Left cardiac atrium (tissue), 4 donors: ENCODE measurements at regions not wholly inside any gene's neighbourhood (a gene's known extent, or its start where the extent isn't known, plus 50 kb on each side); places are given as distances from the start of the nearest gene placed in this dataset.

Experiments used
- ATAC-seq, 2 donors: fragments of 200-7000 bp; cut with Tn5 transposase; one replicate each; pipeline ENCODE4 v1.9.1; 2020; ENCODE audit warnings: mild to moderate bottlenecking in 2 of 2, moderate library complexity in 2 of 2
- DNase-seq: peaks from one replicate; pipeline ENCODE4 v3.0.0-alpha.2; 2020
- intact Hi-C, 2 donors: fragments of 100-400 bp; cut with DNase I; formaldehyde crosslinking; loops; one replicate each; pipeline versions ENCODE4 v1.14.1 to v1.15.1; 2022 to 2023
- donor health status: DM: no; HTN: yes; CAD: no.
- donor health status: DM: no; HTN: yes; CAD: no; lungs with severe emphysema.
- donor health status: DM: yes; HTN: yes; CAD: no.
- donor health status: Dilated cardiomyopathy.

DNA sequence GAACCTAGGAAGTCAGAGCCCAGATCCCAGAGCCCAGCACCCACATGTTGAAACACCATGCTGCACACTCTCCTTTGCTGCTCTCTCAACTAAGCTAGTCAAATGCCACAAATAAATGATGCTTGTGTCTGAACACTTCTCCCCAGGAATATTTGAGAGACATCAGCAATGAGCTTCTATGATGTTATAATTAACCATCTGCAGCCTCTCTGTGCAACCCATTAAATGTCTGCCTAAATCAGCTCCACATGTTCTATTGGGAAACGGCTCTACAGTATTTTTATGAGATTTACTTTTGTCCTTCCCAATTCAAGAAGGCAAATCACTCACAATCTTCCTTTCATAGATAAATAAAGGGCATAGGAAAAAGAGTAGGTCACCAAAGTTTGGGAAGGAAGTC lies 266.8 kb upstream of the PARD3B start:
- intact Hi-C loops, result no loop called here
- ATAC-seq (no peak), DNase-seq (no peak)

- ATAC-seq (no peak), DNase-seq (no peak)
- intact Hi-C loops, result no loop called here
These were observed 265.5 kb upstream of the PARD3B start for GRCh38 chr2:204279819-204280218.

DNA sequence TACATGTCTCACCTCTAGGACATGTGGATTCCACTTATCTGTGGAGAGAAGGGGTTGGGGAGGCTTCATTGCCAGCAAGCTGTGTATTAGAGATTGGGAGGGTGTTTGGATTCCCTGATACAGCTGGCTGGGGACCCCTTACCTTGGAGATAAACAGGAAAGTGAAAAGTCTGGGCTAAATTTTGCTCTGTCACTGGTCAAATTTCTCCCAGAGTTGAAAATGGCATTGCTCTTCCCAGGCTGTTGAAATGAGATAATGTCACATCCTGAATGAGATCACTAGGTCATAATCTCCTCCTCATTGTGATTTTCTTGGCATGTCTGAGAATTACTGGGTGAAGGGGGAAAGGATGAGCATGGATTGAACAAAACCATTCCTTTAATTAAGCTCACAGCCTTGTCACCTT lies 265.0 kb upstream of the PARD3B start:
- intact Hi-C loops, result no loop called here
- no peak for ATAC-seq
- DNase-seq, result no peak

DNA sequence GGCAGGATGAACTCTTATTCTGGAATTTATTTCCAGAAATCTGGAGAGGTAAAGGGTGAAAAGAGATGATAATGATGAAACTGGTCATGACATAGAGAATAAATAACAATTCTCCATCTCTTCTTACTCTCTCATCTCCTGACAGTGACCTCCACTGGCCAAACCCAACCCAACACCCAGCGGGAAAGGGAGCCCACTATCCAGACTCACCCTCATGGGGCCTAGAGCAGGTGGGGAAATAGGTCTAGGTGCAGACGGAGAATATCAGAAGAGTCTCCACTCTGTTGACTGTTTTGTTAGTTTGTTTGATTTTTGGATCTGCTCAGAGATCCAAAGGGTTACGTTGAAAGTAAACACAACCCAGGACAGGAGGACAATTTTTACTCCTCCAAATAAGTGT lies 263.2 kb upstream of the PARD3B start:
- intact Hi-C loops, result no loop called here
- no peak for DNase-seq
- no peak for ATAC-seq

DNA sequence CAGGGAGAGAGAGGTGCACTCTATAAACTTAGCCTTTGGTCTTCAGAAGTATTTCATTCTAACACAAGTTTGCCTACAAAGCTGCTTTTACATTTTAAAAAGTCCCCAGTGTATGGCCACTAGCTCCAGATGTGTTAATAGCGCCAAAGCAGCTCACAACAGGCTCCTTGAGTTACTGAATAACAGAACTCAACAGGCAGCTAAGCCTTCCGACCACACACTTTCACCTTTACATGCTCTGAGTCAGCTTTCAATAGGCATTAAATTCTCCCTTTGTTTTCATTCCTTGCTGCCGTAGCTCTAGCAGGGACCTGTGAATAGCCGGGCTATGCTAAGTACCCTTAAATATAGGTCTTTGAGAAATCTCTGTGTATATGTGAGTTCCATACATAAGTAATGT lies 262.8 kb upstream of the PARD3B start:
- intact Hi-C loops, result no loop called here
- ATAC-seq (no peak), DNase-seq (no peak)

- DNase-seq (no peak), ATAC-seq (no peak)
- intact Hi-C loops, result no loop called here
These were observed 256.2 kb upstream of the PARD3B start for GRCh38 chr2:204289066-204289465.

DNA sequence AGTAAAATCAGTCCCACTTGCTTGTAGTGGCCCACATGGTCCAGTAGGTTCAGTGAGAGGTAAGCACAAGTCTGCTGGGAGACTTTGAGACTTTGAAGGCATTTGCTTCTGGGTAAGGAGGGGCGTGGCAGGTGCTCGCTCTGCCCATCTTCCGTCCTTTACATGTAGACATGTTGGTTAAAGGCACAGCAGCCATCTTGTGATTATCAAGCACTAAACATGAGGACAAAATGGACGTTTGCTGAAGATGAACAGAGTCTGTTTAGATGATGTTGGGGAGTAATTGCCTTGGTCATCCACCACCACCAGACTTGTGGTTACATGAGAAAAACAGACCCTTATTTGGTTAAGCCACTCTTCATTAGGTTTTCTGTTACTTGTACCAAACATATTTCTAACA lies 252.8 kb upstream of the PARD3B start:
- intact Hi-C loops, result no loop called here
- DNase-seq (no peak), ATAC-seq (no peak)

DNA sequence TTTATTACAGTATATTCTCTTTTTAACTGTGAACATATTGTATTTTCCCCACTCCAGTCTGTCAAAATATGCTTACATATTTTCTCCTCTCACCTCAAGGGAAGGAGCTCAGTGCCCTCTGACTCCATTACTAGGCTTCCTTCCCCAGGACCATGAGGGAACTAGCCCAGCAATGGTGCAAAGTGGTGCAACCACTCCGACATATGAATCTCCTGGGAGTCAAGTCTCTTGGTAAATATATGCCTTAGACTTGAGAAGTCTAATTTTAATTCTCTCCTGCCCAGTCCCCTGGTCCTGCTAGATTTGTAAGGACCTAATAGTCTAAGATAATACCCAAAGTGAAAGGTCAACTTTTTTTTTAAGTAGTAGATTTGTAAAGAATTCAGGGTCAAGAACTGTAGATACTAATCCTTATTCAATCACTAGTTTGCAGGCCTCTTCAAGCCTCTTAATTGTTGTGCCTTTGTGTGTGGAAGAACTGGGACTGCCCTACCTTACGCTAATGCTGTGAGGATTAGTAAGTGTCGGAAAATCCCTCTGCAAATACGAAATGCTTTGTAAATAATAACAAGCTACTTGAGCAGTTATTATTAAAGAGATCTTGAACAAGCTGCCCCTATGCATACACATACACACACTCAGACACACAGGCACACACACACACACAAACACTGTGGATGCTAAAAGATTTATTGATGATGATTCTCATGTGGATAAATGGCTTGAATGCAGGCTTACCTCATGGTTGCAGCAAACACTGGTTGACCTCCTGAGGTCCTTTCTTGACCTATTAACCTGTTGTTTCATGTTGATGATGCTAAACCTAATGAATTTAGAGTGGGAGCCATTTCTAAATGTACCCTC lies 251.2 kb upstream of the PARD3B start:
- intact Hi-C loops, result no loop called here
- ATAC-seq (no peak), DNase-seq (no peak)

DNA sequence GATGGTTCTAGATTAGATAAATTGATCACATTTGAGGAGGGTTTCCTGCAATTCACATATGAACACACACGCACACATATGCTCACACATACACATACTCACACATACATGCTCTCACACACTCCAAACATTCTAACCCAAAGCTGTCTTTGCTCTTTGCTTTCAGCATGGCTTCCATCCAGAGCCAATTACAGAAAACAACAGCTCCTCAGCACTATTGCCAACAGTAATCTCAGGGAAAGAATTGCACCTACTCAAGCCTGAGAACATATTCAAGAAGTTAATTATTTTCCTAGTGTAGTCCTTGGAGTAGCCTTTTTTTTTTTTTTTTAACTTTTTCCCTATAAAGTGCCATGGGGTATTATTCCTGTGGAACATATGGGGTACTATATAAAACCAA lies 246.9 kb upstream of the PARD3B start:
- ATAC-seq (no peak), DNase-seq (no peak)
- intact Hi-C loops, result no loop called here

DNA sequence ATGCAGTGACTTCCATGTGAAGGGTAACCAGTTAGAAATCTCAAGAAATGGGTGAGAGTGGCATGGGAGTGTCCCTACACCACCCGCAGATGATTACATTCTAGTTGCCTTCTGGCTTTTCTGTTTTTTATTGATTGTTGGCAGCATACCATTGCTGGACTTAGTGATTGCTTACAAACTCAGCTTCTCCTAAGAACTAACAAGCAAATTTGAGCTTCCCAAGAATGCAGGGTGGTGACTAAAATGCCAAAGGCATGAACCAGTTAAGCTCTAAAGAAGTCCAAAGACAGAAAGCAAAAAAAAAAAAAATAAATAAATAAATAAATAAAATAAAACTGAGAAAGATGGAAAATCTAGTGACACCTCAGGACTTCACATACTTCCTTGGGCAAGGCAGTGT lies 245.5 kb upstream of the PARD3B start:
- DNase-seq (no peak), ATAC-seq (no peak)
- intact Hi-C loops, result no loop called here

DNA sequence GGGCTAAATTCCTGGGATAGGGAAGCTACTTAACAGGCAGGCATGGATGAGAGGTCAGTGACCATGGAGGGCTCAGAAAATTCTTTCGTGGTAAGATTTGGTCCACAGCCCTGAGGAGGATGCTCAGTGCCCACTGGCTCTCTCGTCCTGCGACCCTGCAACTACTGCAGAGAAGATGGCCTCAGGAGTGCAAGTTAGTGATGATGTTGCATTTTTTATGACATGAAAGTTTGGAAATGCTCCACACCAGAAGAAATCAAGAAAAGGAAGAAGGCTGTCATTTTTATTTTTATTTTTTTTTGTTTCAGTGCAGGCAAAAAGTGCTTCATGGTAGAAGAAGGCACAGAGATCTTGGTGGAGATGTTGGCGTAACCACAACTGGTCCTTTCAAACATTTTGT lies 238.6 kb upstream of the PARD3B start:
- intact Hi-C loops, result no loop called here
- DNase-seq (no peak), ATAC-seq (no peak)

GRCh38 chr2:204312105-204312504 lies 233.2 kb upstream of the PARD3B start:
- ATAC-seq, result no peak

DNA sequence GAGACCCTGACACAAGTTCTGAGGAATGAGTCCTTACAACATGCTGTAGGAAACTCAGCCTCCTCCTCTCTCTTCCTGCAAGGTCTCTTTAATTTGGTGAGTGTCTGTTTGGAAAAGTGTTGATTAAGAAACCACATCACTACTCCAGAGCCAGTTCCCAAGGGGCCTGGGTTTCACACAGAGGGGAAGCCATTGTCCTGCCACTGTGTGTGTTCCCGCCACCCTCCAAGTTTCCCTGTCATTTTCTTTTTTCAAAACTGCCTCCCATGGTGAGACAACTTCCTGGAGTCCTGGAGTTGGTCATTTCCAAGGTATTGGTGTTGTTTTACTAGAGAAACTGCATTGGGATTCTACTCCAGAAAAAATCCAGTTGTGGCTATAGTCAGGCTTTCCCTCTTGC lies 232.0 kb upstream of the PARD3B start:
- intact Hi-C loops, result no loop called here
- ATAC-seq (no peak), DNase-seq (no peak)

More at GRCh38 chr2:204312105-204312504, 233.2 kb upstream of the PARD3B start:
- no peak for DNase-seq
- intact Hi-C loops, result no loop called here

DNA sequence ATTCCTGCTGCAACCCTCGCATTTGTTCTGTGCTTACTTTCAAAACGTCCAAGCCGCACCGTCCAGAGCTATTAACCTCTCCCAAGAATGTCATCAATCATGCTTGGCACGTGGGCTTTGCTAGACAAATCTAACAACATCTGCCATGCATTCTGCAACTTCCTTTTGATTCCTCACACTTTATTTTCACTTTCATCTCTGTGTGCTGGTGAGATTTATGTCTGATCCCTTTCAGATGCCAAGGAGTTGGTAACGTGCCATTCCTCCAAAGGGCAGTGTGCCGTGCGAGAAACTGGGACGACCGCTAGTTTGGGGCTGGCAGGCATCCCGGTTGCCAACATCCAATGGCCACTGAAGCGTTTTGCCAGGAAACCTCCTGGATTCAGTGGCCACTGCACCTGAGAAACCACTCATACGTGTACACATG lies 230.0 kb upstream of the PARD3B start:
- ATAC-seq, result no peak
- intact Hi-C loops, result no loop called here
- DNase-seq, result no peak

- no peak for ATAC-seq
- no peak for DNase-seq
- intact Hi-C loops, result no loop called here
These were observed 227.6 kb upstream of the PARD3B start for GRCh38 chr2:204317640-204318039.

DNA sequence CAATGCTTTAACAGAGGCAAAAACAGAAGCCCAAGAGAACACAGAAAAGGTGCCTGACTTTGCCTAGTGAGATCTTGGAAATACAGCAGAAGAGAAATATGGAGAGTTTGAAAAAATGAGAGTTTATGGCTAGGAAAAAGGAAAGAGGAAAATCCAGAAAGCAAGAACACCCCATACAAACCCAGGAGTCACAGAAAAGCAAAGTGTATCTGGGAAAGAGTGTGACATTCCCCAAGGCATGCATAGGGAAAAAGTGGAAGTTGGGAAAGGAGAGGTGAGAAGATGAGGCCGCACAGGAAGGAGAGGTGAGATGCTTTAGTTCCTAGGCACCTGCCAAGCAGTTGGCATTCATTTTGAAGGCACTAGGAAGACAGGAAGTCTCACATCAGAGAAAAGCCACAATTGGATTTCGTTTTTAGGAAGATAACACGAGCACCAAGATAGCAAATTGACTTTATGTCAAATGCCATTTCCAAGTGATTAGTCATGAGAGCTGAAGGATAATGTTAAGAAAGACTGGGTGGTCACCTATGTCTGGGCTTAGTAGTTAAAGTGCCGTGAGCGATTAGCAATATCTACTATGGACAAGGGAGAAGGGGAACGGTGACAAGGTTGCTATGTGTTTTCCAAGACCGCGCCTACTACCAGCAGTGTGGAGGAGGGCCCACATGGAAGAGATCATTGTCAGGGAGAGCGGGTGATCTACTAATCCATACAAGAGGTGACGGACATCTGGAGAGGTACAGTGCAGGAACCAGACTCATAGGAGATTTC lies 224.1 kb upstream of the PARD3B start:
- DNase-seq, result no peak
- ATAC-seq, result no peak
- intact Hi-C loops, result loop anchor here in 1 of 2 donors (5.0 kb wide), 1 partner anchor 371 kb away; no protein-coding TSS in a partner anchor

- ATAC-seq (peak; percentile 62 to 79), DNase-seq (peak; percentile 30)
- intact Hi-C loops, result loop anchor here in 1 of 2 donors (5.0 kb wide), 1 partner anchor 370 kb away; no protein-coding TSS in a partner anchor
These were observed 223.1 kb upstream of the PARD3B start for GRCh38 chr2:204321910-204322751.

DNA sequence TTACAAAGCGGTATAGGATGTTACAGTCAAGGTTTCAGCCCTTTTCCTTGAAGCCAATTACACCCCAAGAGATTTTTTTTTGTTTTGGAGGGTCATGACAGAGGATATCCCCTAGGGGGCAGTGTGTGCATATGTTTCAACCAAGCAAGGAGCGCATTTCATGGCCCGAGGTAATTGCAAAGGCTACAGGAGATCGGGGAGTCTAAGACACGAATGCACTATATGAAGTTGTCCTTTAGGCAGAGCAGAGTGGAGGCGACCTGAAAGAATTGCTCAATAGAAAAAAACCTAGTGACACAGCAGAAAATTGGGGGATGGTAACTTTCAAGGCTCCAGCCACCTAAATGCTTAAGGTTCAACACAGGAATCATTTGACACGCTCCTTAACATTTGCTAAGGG lies 219.8 kb upstream of the PARD3B start:
- ATAC-seq (peak; percentile 62 to 69), DNase-seq (peak; percentile 54)
- intact Hi-C loops, result loop anchor here in 1 of 2 donors (2.0 to 5.0 kb wide), 2 partner anchors 367 to 1352 kb away; no protein-coding TSS in a partner anchor

GRCh38 chr2:204328373-204328772 lies 216.9 kb upstream of the PARD3B start:
- ATAC-seq (no peak), DNase-seq (no peak)
- intact Hi-C loops, result loop anchor here in 1 of 2 donors (5.0 kb wide), 1 partner anchor 1349 kb away; no protein-coding TSS in a partner anchor
